PC-3 (cell line): ENCODE measurements at regions not wholly inside any gene's neighbourhood (a gene's known extent, or its start where the extent isn't known, plus 50 kb on each side); places are given as distances from the start of the nearest gene placed in this dataset.

Source experiments
- EZH2 ChIP-seq: fragments of 300-600 bp; sonication (generic); IDR thresholded peaks from one replicate; pipeline ENCODE4 v1.6.1; 2017; ENCODE audit warnings: antibody characterized with exemption, mild to moderate bottlenecking, low read length; ENCODE audit not compliant: unreplicated experiment
- EZH2phosphoT487 ChIP-seq: fragments of 300-600 bp; sonication (generic); IDR thresholded peaks from 2 replicates; pipeline ENCODE4 v1.6.1; 2018; ENCODE audit warnings: mild to moderate bottlenecking, antibody characterized with exemption, low read length, borderline replicate concordance

DNA sequence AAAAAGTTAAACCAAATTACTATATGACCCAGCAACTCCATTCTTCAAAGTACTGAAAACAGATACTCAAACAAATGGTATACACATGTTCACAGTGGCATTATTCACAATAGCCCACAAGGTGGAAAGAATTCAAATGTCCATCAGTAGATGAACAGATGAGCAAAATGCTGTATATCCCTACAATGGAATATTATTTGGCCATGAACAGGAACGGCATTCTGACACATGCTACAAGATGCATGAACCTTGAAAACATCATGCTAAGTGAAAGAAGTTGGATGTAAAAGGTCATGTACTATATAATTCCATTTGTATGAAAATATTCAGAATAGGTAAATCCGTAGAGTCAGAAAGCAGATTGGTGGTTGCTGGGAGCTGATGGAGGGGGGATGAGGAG is 73.5 kb upstream of the XYLT1 start:
- TF ChIP-seq EZH2phosphoT487 (no peak), EZH2 (no peak)
